ENCODE measurements at regions not wholly inside any gene's neighbourhood (a gene's known extent, or its start where the extent isn't known, plus 50 kb on each side); places are given as distances from the start of the nearest gene placed in this dataset.

DNA sequence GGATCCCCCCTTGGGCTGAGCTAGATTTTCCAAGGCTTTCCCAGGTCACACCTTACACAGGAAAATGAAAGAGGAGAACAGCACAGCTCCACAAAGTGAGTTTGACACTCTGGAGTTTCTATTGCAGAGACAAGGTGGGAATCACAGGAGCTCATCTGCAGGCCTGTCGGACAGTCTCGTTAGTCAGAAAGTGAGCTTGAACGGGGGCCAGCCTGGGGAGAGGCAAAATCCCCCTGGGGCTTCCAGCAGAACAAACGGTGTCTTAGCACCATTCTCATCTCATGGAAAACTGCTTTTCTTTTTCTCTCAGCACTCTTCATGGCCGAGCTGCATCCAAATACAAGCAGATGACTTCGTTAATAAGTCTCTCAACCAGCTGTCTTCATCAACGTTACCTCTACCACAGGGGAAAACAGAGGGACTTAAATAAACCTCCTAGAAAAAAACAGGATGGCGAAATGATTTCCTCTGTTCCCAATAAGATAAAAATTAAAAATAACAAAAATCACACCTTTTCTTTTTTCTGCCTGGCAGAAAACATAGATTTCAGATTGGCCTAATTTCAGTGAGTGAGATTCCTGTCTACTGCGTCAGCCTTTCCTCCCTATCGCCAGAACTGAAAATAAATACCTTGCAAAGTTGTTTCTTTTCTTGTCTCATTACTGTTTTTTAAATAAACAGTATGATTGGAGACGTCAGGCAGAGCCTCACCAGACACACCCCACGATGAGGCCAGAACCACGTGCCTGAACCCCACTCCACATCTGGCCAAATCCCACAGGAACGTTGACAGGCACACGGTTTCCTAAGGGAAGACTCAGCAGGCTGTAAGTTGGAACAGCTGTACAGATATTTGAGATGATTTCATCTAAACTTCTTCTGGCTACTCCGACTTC, 219.0 kb downstream of the TTLL2 start:
- no peak for TF ChIP-seq RXRA (IDR thresholded peaks at IDR 0.05; ENCODE audit: borderline replicate concordance, low read depth)
- no peak for TF ChIP-seq RCOR1 (IDR thresholded peaks at IDR 0.05; ENCODE audit: low read length)
- TF ChIP-seq, protein P1, sequence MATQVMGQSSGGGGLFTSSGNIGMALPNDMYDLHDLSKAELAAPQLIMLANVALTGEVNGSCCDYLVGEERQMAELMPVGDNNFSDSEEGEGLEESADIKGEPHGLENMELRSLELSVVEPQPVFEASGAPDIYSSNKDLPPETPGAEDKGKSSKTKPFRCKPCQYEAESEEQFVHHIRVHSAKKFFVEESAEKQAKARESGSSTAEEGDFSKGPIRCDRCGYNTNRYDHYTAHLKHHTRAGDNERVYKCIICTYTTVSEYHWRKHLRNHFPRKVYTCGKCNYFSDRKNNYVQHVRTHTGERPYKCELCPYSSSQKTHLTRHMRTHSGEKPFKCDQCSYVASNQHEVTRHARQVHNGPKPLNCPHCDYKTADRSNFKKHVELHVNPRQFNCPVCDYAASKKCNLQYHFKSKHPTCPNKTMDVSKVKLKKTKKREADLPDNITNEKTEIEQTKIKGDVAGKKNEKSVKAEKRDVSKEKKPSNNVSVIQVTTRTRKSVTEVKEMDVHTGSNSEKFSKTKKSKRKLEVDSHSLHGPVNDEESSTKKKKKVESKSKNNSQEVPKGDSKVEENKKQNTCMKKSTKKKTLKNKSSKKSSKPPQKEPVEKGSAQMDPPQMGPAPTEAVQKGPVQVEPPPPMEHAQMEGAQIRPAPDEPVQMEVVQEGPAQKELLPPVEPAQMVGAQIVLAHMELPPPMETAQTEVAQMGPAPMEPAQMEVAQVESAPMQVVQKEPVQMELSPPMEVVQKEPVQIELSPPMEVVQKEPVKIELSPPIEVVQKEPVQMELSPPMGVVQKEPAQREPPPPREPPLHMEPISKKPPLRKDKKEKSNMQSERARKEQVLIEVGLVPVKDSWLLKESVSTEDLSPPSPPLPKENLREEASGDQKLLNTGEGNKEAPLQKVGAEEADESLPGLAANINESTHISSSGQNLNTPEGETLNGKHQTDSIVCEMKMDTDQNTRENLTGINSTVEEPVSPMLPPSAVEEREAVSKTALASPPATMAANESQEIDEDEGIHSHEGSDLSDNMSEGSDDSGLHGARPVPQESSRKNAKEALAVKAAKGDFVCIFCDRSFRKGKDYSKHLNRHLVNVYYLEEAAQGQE (IDR thresholded peaks at IDR 0.05; ENCODE audit: low read depth, low read length): no peak
- TF ChIP-seq EZH2phosphoT487 (IDR thresholded peaks at IDR 0.05; ENCODE audit: borderline replicate concordance, low read depth): no peak
- TF ChIP-seq, protein P2, sequence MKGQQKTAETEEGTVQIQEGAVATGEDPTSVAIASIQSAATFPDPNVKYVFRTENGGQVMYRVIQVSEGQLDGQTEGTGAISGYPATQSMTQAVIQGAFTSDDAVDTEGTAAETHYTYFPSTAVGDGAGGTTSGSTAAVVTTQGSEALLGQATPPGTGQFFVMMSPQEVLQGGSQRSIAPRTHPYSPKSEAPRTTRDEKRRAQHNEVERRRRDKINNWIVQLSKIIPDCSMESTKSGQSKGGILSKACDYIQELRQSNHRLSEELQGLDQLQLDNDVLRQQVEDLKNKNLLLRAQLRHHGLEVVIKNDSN (IDR thresholded peaks at IDR 0.05; ENCODE audit: borderline replicate concordance, low read depth): no peak
- TF ChIP-seq MEF2A (IDR thresholded peaks at IDR 0.05; ENCODE audit: borderline replicate concordance, low read depth): no peak
- no peak for TF ChIP-seq RFX5 (IDR thresholded peaks at IDR 0.05; ENCODE audit: low read length)
- no peak for TF ChIP-seq SMC3 (IDR thresholded peaks at IDR 0.05; ENCODE audit: low read depth, low read length)
- no peak for TF ChIP-seq ELF1 (IDR thresholded peaks at IDR 0.05)
- no peak for TF ChIP-seq JUND (IDR thresholded peaks at IDR 0.05)
- TF ChIP-seq FOSL2 (IDR thresholded peaks at IDR 0.05; ENCODE audit: borderline replicate concordance, low read depth): no peak
- TF ChIP-seq CHD2 (IDR thresholded peaks at IDR 0.05; ENCODE audit: low read length, partially characterized antibody): no peak
- TF ChIP-seq, protein P3, sequence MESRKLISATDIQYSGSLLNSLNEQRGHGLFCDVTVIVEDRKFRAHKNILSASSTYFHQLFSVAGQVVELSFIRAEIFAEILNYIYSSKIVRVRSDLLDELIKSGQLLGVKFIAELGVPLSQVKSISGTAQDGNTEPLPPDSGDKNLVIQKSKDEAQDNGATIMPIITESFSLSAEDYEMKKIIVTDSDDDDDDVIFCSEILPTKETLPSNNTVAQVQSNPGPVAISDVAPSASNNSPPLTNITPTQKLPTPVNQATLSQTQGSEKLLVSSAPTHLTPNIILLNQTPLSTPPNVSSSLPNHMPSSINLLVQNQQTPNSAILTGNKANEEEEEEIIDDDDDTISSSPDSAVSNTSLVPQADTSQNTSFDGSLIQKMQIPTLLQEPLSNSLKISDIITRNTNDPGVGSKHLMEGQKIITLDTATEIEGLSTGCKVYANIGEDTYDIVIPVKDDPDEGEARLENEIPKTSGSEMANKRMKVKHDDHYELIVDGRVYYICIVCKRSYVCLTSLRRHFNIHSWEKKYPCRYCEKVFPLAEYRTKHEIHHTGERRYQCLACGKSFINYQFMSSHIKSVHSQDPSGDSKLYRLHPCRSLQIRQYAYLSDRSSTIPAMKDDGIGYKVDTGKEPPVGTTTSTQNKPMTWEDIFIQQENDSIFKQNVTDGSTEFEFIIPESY (IDR thresholded peaks at IDR 0.05; ENCODE audit: borderline replicate concordance, low read depth): no peak
- no peak for TF ChIP-seq SIN3A (IDR thresholded peaks at IDR 0.05; ENCODE audit: borderline replicate concordance, low read depth, low read length)
- no peak for TF ChIP-seq RAD21 (IDR thresholded peaks at IDR 0.05; ENCODE audit: low read length)
- TF ChIP-seq, protein P4, sequence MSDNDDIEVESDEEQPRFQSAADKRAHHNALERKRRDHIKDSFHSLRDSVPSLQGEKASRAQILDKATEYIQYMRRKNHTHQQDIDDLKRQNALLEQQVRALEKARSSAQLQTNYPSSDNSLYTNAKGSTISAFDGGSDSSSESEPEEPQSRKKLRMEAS (IDR thresholded peaks at IDR 0.05; ENCODE audit: low read depth): no peak
- TF ChIP-seq, protein P5, sequence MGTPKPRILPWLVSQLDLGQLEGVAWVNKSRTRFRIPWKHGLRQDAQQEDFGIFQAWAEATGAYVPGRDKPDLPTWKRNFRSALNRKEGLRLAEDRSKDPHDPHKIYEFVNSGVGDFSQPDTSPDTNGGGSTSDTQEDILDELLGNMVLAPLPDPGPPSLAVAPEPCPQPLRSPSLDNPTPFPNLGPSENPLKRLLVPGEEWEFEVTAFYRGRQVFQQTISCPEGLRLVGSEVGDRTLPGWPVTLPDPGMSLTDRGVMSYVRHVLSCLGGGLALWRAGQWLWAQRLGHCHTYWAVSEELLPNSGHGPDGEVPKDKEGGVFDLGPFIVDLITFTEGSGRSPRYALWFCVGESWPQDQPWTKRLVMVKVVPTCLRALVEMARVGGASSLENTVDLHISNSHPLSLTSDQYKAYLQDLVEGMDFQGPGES (IDR thresholded peaks at IDR 0.05; ENCODE audit: low read depth, low read length): no peak
- no peak for TF ChIP-seq TEAD4 (IDR thresholded peaks at IDR 0.05; ENCODE audit: borderline replicate concordance, insufficient read depth)
- H3F3A ChIP-seq (replicated peaks; ENCODE audit: insufficient read depth): no peaks in the 10 kb centered on the region
- no peaks in the 10 kb centered on the region for H3K36me3 ChIP-seq (replicated peaks in 1 of 2; ENCODE audit: control insufficient read depth in 1 of 2, insufficient read depth in 2 of 2, low read length in 1 of 2)
- ChIA-PET POLR2A (no interaction called here), CTCF (no interaction called here)
- WGBS (ENCODE audit: low lambda C conversion rate): 30% methylated on average over 16 of the region's 16 CpGs
- no peak for DNase-seq
- no peaks in the 10 kb centered on the region for H4K20me1 ChIP-seq (ENCODE audit: insufficient read depth)
- H2AFZ ChIP-seq (ENCODE audit: low read depth): no peak overlapping the region
- no peaks in the 10 kb centered on the region for H3K9me2 ChIP-seq
- no peaks in the 10 kb centered on the region for H3K27me3 ChIP-seq (ENCODE audit: insufficient read depth)
- no peak overlapping the region for H3K27ac ChIP-seq (ENCODE audit: low read depth in 2 of 2, low read length in 1 of 2)
- no peaks in the 10 kb centered on the region; a peak in 1 of 4 replicates for H3K4me1 ChIP-seq (ENCODE audit: control insufficient read depth in 1 of 2, insufficient read depth in 2 of 2, low read depth in 1 of 2, low read length in 1 of 2)
- H3K4me3 ChIP-seq (ENCODE audit: low read depth in 2 of 2, low read length in 1 of 2): no peak overlapping the region
- no peaks in the 10 kb centered on the region for H3K79me2 ChIP-seq (ENCODE audit: insufficient read depth)
- no peak overlapping the region for H3K9ac ChIP-seq
- no peak overlapping the region for H3K4me2 ChIP-seq
- H3K9me3 ChIP-seq: peaks cover 3% of the 10 kb centered on the region; the same call in 1 of the 2 replicates

Measured in SK-N-SH (cell line).